Calu3 (cell line): ENCODE measurements at regions not wholly inside any gene's neighbourhood (a gene's known extent, or its start where the extent isn't known, plus 50 kb on each side); places are given as distances from the start of the nearest gene placed in this dataset.
"Not testable (repeated sequence)": the region's sequence is repeated elsewhere in the genome, so short reads cannot be mapped to it uniquely, and the experiment has no call there.

Source experiments
- BruUV-seq: library from RNA; stranded (reverse); fragments of 400-500 nt; replicated peaks from 2 replicates; lab custom pipeline; 2021; lab: Mats Ljungman, UMichigan
- CTCF ChIA-PET: fragments of 300-600 bp; sonication (Branson Sonifier 250); formaldehyde crosslinking; loops from one replicate; lab custom pipeline; 2022; ENCODE audit warnings: antibody characterized with exemption; lab: Charles Lee
- DNase-seq: peaks from one replicate; pipeline ENCODE4 v3.0.0; 2022
- H3K27ac Mint-ChIP-seq: one replicate; pipeline ENCODE4 v1.8.0; 2022; ENCODE audit warnings: mixed read lengths; ENCODE audit not compliant: unreplicated experiment
- H3K27me3 Mint-ChIP-seq: one replicate; pipeline ENCODE4 v1.8.0; 2022; ENCODE audit warnings: mixed read lengths; ENCODE audit not compliant: unreplicated experiment
- H3K36me3 Mint-ChIP-seq: one replicate; pipeline ENCODE4 v1.8.0; 2022; ENCODE audit warnings: mild to moderate bottlenecking, moderate library complexity, mixed read lengths; ENCODE audit not compliant: insufficient read depth, unreplicated experiment
- H3K4me1 Mint-ChIP-seq: one replicate; pipeline ENCODE4 v1.8.0; 2022; ENCODE audit warnings: mild to moderate bottlenecking, low read depth, mixed read lengths; ENCODE audit not compliant: unreplicated experiment
- H3K4me3 Mint-ChIP-seq: one replicate; pipeline ENCODE4 v1.8.0; 2022; ENCODE audit warnings: mild to moderate bottlenecking, low read depth, moderate library complexity, mixed read lengths; ENCODE audit not compliant: unreplicated experiment
- H3K9me3 Mint-ChIP-seq: one replicate; pipeline ENCODE4 v1.8.0; 2022; ENCODE audit warnings: low read depth, mixed read lengths; ENCODE audit not compliant: unreplicated experiment
- CTCF ChIP-seq: fragments of 200-600 bp; IDR thresholded peaks from one replicate; pipeline ENCODE4 v1.8.0; 2022; ENCODE audit warnings: antibody characterized with exemption; ENCODE audit not compliant: unreplicated experiment
- intact Hi-C: fragments of 100-400 bp; cut with micrococcal nuclease; formaldehyde crosslinking; loops from one replicate; pipeline ENCODE4 v1.10.0; 2022; ENCODE audit not compliant: unreplicated experiment

- no peaks in the 10 kb centered on the region for H3K9me3 Mint-ChIP-seq
- no TSS peak for BruUV-seq
- no peak for TF ChIP-seq CTCF
- no peak overlapping the region for H3K4me3 Mint-ChIP-seq
- H3K4me1 Mint-ChIP-seq = no peaks in the 10 kb centered on the region
- CTCF ChIA-PET = no interaction called here
- H3K27ac Mint-ChIP-seq = no peak overlapping the region
- no peaks in the 10 kb centered on the region for H3K36me3 Mint-ChIP-seq
- no peaks in the 10 kb centered on the region for H3K27me3 Mint-ChIP-seq
- intact Hi-C loops = no loop called here
- DNase-seq = no peak
These were observed 126.6 kb upstream of the UFM1 start for GRCh38 chr13:38223089-38223488.

- H3K27me3 Mint-ChIP-seq, H3K36me3 Mint-ChIP-seq, BruUV-seq, CTCF ChIA-PET, DNase-seq, H3K9me3 Mint-ChIP-seq, H3K4me1 Mint-ChIP-seq, H3K27ac Mint-ChIP-seq, intact Hi-C loops, H3K4me3 Mint-ChIP-seq: not testable (repeated sequence)
These were observed 128.5 kb upstream of the UFM1 start for GRCh38 chr13:38221120-38221519.

DNA sequence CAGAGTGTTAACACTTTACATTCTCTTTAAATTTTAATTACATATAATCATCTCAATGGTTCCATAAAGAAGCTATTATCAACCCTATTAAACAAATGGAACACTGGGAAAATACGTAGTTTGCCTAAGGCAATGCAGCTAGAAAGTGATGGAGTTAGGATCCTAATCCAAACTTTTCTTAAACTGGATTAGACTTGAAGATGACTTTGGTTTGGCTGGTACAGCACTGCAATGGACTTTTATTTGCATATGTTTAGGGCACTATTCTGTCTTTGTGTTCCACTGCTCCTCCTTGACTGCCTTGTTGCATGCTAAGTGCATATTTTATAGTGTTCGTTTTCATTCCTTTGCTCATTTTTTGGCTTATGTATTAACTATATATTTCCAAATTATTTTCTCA, 133.5 kb upstream of the UFM1 start:
- no peaks in the 10 kb centered on the region for H3K36me3 Mint-ChIP-seq
- H3K27ac Mint-ChIP-seq = no peak overlapping the region
- intact Hi-C loops = no loop called here
- CTCF ChIA-PET = no interaction called here
- no peak overlapping the region for H3K4me3 Mint-ChIP-seq
- TF ChIP-seq CTCF = no peak
- H3K4me1 Mint-ChIP-seq = no peaks in the 10 kb centered on the region
- DNase-seq = no peak
- no TSS peak for BruUV-seq
- no peaks in the 10 kb centered on the region for H3K27me3 Mint-ChIP-seq
- H3K9me3 Mint-ChIP-seq = no peaks in the 10 kb centered on the region

DNA sequence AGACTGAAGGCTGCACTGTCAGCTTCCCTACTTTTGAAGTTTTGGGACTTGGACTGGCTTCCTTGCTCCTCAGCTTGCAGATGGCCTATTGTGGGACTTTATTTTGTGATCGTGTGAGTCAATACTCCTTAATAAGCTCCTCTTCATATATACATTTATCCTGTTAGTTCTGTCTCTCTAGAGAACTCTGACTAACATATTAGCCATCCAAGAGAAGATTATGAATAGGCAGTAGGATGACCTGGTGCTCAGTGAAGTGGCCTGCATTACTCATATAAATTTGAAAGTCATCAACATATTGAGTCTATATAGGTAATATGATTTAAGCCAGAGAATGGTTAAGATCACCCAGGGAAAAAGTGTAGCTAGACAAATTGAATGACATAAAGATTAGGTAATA, 136.3 kb upstream of the UFM1 start:
- CTCF ChIA-PET = no interaction called here
- no peak for DNase-seq

More for the DNA sequence above, 136.3 kb upstream of the UFM1 start:
- H3K36me3 Mint-ChIP-seq = no peaks in the 10 kb centered on the region
- TF ChIP-seq CTCF = no peak
- no peak overlapping the region for H3K4me3 Mint-ChIP-seq
- BruUV-seq = no TSS peak
- H3K4me1 Mint-ChIP-seq = no peaks in the 10 kb centered on the region
- H3K9me3 Mint-ChIP-seq = no peaks in the 10 kb centered on the region
- intact Hi-C loops = no loop called here
- no peak overlapping the region for H3K27ac Mint-ChIP-seq
- H3K27me3 Mint-ChIP-seq = no peaks in the 10 kb centered on the region
